Caki2 (cell line): ENCODE measurements at regions not wholly inside any gene's neighbourhood (a gene's known extent, or its start where the extent isn't known, plus 50 kb on each side); places are given as distances from the start of the nearest gene placed in this dataset.
A peak's percentile ranks its signal among the peaks of the same experiment; 100 is the strongest.

Experiments used
- DNase-seq: peaks from one replicate; pipeline ENCODE4 v3.0.0-alpha.2; 2015; ENCODE audit warnings: low read depth
- in situ Hi-C: cut with HindIII; loops from 2 replicates; pipeline ENCODE4 v1.10.0; 2016; ENCODE audit warnings: low sequenced_read_pairs, low pct_unique_long_range_greater_than_20kb, mixed read lengths

DNA sequence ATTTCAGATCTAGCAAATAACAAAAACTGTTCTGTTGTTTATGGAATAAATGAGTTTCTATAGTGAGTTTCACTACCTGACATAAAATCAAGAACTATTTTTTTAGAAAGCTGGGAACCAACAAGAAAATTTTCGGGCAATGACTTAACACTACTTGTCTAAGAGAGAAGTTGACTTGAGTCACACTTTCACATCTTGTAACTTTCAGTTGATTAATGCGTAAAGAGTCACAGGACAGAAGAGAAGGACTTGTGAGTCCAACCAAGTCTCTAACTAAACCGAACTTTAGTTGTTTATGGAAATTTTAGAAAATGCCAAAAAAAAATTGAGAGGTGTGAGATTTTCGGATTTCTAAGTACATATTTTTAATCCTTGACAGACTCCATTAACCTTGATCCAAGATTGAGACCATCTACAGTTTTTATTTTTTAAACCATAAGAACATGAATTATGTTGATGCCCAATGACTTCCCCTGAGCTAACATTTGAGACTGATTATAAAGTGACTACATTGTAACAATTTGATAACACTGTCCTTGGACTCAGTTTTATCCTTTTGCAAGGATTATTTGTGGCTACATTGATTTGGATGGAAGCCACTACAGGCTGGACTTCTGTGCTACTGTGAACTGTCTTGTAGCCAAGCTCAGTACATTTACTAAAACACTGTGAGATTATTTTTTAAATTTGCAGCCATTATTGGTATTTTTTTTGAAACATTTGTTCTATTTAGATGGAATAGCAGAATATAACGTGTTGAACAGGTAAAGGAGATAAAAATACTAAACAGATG is 284.0 kb downstream of the PTPRC start:
- in situ Hi-C loops = no loop called here
- no peak for DNase-seq

- DNase-seq = no peak
- in situ Hi-C loops = no loop called here
These were observed 285.2 kb downstream of the PTPRC start for GRCh38 chr1:198923993-198924392.

GRCh38 chr1:198925567-198925966 is 286.7 kb downstream of the PTPRC start:
- in situ Hi-C loops = no loop called here
- DNase-seq = no peak

DNA sequence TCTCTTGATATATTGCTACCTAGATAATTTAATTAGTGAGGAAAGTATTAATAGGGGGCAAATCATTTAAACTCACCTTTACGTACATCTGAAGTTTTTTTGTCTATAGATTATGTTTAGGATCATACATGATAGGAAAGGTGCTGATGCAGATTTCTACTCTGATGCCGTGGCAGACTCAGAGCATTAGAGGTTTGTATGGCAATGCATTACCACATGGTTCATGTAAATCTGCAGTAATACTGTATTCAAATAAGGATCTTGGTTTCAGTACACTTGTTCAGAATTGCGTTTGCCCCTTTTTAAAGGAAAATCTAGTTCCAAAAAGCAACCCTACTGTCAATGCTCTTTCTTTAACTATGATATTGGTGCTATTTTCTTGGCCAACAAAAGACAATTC is 288.3 kb downstream of the PTPRC start:
- in situ Hi-C loops = no loop called here
- DNase-seq = no peak

DNA sequence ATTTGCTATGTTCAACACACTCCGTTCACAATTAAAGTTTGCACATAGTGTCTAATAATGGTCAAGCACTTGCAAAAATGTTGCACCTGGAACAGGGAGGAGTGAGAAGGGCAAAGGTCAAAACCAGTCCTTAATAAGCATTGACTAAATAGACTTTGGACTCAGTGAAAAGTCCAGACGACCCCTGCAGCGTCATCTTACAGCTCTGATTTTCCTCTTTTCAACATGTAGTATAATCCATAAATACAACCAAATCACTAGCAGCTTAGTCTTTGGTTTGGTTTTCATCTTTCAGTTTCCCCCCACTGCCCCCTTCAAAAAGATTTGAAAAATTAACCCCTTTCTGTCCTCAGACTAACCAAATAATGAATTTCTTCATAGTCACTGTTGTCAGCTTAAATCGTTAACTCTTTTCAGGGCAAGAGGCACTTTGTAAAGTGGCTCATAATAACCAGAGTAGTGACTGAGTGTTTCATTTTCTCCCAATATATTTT is 290.3 kb downstream of the PTPRC start:
- peak; percentile 37 for DNase-seq
- in situ Hi-C loops = no loop called here

- DNase-seq = peak; percentile 70
- in situ Hi-C loops = no loop called here
These were observed 291.2 kb downstream of the PTPRC start for GRCh38 chr1:198929961-198930599.

DNA sequence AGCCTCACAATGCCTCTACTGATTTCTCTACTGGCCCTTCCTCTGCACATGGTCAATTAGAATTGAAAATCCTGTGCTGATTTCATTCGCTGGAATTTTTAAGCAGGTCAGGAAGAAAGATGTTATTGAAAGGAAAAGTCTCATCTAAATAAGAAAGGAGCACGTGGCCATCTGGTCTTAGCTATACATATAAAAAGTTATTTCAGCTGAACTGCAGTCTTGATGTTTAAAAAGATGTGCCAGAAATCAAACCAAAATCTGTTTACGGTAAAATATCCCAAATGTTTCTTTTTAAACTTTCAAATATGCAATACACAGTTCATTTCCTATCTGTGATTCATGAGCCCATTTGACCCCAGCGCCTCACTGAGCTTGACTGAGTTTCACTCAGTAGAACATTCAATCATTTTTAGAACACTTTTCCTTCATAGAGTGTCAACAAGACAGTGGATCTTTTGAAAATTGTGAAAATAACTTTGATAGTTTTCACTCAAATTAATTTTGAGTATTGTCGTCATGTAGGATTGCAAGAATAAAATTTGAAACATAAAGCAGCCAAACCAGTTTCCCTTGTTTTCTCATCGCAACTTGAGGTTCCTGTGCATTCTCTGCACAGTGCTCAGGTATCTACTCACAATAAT is 293.6 kb downstream of the PTPRC start:
- DNase-seq = peak; percentile 59
- in situ Hi-C loops = no loop called here

GRCh38 chr1:198933515-198934222 is 294.8 kb downstream of the PTPRC start:
- in situ Hi-C loops = no loop called here
- peak; percentile 19 for DNase-seq

GRCh38 chr1:198934426-198934825 is 295.6 kb downstream of the PTPRC start:
- no peak for DNase-seq
- in situ Hi-C loops = no loop called here

GRCh38 chr1:198934901-198935305 is 296.1 kb downstream of the PTPRC start:
- DNase-seq = no peak
- in situ Hi-C loops = no loop called here

GRCh38 chr1:198935306-198935921 is 296.6 kb downstream of the PTPRC start:
- DNase-seq = peak; percentile 96
- in situ Hi-C loops = no loop called here

DNA sequence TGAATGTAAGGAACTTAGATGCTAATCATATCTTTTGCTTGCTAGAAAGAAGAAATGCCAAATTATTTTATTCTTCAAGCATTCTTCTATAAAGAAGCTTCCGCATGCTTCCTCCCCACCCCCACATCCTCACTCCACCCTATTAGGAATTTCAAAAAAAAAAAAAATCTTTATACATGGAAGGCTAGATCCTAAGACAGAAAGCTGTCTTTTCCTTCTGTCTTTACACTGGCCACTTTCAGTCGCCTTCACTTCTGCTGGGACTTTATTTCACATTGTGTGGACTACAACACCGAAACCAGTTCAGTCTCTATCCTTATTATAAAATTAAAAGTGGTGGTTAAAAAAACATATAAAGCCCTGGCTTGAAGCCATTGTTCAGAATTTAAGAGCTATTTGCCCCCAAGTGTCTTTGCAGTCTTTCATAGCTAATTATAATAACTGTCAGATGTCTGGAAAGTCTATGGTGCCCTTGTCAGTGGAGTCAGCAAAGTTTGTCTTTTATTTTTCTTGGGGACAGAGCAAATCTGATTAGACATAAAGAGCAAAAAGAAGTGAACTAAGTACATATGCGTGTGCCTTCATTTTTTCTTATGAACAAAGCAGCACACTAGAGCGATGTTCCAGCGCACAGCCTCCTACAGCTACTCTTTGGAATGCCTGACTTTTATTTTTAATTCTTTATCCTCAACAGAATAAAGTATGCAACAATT is 297.7 kb downstream of the PTPRC start:
- DNase-seq = peak; percentile 43
- in situ Hi-C loops = no loop called here

GRCh38 chr1:198937231-198938031 is 298.6 kb downstream of the PTPRC start:
- peak; percentile 91 for DNase-seq

GRCh38 chr1:198939286-198939685 is 300.4 kb downstream of the PTPRC start:
- no peak for DNase-seq

More at GRCh38 chr1:198937231-198938031, 298.6 kb downstream of the PTPRC start:
- in situ Hi-C loops = no loop called here

GRCh38 chr1:198939956-198940355 is 301.1 kb downstream of the PTPRC start:
- in situ Hi-C loops = no loop called here
- no peak for DNase-seq

More at GRCh38 chr1:198939286-198939685, 300.4 kb downstream of the PTPRC start:
- in situ Hi-C loops = no loop called here

GRCh38 chr1:198942466-198942865 is 303.6 kb downstream of the PTPRC start:
- in situ Hi-C loops = no loop called here

More at GRCh38 chr1:198942466-198942865, 303.6 kb downstream of the PTPRC start:
- no peak for DNase-seq
